ENCODE measurements at regions not wholly inside any gene's neighbourhood (a gene's known extent, or its start where the extent isn't known, plus 50 kb on each side); places are given as distances from the start of the nearest gene placed in this dataset.

- no peak overlapping the region for H3K27ac ChIP-seq (ENCODE audit: low read depth in 2 of 2, low read length in 2 of 2)
- intact Hi-C loops (cut with DNase I): no loop called here
- TF ChIP-seq CTCF (IDR thresholded peaks at IDR 0.05; ENCODE audit: borderline replicate concordance, extremely low read depth, insufficient read depth): no peak
- H3K4me3 ChIP-seq (ENCODE audit: low read length in 3 of 3): no peak overlapping the region
- no peaks in the 10 kb centered on the region for H3K27me3 ChIP-seq (ENCODE audit: control insufficient read depth, insufficient read depth, low read length)
- no peaks in the 10 kb centered on the region for H3K36me3 ChIP-seq (ENCODE audit: control insufficient read depth in 2 of 3, insufficient read depth in 3 of 3, low read length in 3 of 3)
- no peaks in the 10 kb centered on the region for H3K4me1 ChIP-seq (ENCODE audit: control insufficient read depth in 2 of 3, insufficient read depth in 2 of 3, low read depth in 1 of 3, low read length in 3 of 3)
- FAIRE-seq: no peak
- no peaks in the 10 kb centered on the region for H3K9me3 ChIP-seq (ENCODE audit: control insufficient read depth in 2 of 3, insufficient read depth in 1 of 3, low read length in 3 of 3)
- no peak for DNase-seq
- no peak overlapping the region for H3K9ac ChIP-seq (ENCODE audit: low read length in 3 of 3)
Observed at GRCh38 chr18:44564922-44565321, 115.8 kb upstream of the SETBP1 start.

- no peak overlapping the region for H3K4me3 ChIP-seq (ENCODE audit: low read length in 3 of 3)
- no peaks in the 10 kb centered on the region for H3K4me1 ChIP-seq (ENCODE audit: control insufficient read depth in 2 of 3, insufficient read depth in 2 of 3, low read depth in 1 of 3, low read length in 3 of 3)
- no peaks in the 10 kb centered on the region for H3K27me3 ChIP-seq (ENCODE audit: control insufficient read depth, insufficient read depth, low read length)
- no peak overlapping the region for H3K27ac ChIP-seq (ENCODE audit: low read depth in 2 of 2, low read length in 2 of 2)
- no peak overlapping the region for H3K9ac ChIP-seq (ENCODE audit: low read length in 3 of 3)
- no peak for TF ChIP-seq CTCF (IDR thresholded peaks at IDR 0.05; ENCODE audit: borderline replicate concordance, extremely low read depth, insufficient read depth)
- DNase-seq: no peak
- intact Hi-C loops (cut with DNase I): no loop called here
- no peaks in the 10 kb centered on the region for H3K9me3 ChIP-seq (ENCODE audit: control insufficient read depth in 2 of 3, insufficient read depth in 1 of 3, low read length in 3 of 3)
- no peak for FAIRE-seq
- no peaks in the 10 kb centered on the region for H3K36me3 ChIP-seq (ENCODE audit: control insufficient read depth in 2 of 3, insufficient read depth in 3 of 3, low read length in 3 of 3)
Observed at GRCh38 chr18:44568342-44568741, 112.3 kb upstream of the SETBP1 start.

- H3K36me3 ChIP-seq (ENCODE audit: control insufficient read depth in 2 of 3, insufficient read depth in 3 of 3, low read length in 3 of 3): no peaks in the 10 kb centered on the region
- H3K27ac ChIP-seq (ENCODE audit: low read depth in 2 of 2, low read length in 2 of 2): no peak overlapping the region
- H3K27me3 ChIP-seq (ENCODE audit: control insufficient read depth, insufficient read depth, low read length): no peaks in the 10 kb centered on the region
- intact Hi-C loops (cut with DNase I): no loop called here
- H3K9me3 ChIP-seq (ENCODE audit: control insufficient read depth in 2 of 3, insufficient read depth in 1 of 3, low read length in 3 of 3): no peaks in the 10 kb centered on the region
- no peaks in the 10 kb centered on the region for H3K4me1 ChIP-seq (ENCODE audit: control insufficient read depth in 2 of 3, insufficient read depth in 2 of 3, low read depth in 1 of 3, low read length in 3 of 3)
- TF ChIP-seq CTCF (IDR thresholded peaks at IDR 0.05; ENCODE audit: borderline replicate concordance, extremely low read depth, insufficient read depth): no peak
- DNase-seq (no peak), FAIRE-seq (no peak)
- no peak overlapping the region for H3K9ac ChIP-seq (ENCODE audit: low read length in 3 of 3)
- H3K4me3 ChIP-seq (ENCODE audit: low read length in 3 of 3): no peak overlapping the region
Observed at GRCh38 chr18:44568986-44569385, 111.7 kb upstream of the SETBP1 start.

GRCh38 chr18:44569391-44570055 is 111.2 kb upstream of the SETBP1 start:
- Histone ChIP-seq H3K9ac (ENCODE audit: low read length in 3 of 3) (no peak overlapping the region), H3K36me3 (ENCODE audit: control insufficient read depth in 2 of 3, insufficient read depth in 3 of 3, low read length in 3 of 3) (no peaks in the 10 kb centered on the region), H3K4me1 (ENCODE audit: control insufficient read depth in 2 of 3, insufficient read depth in 2 of 3, low read depth in 1 of 3, low read length in 3 of 3) (no peaks in the 10 kb centered on the region), H3K27ac (ENCODE audit: low read depth in 2 of 2, low read length in 2 of 2) (no peak overlapping the region), H3K9me3 (ENCODE audit: control insufficient read depth in 2 of 3, insufficient read depth in 1 of 3, low read length in 3 of 3) (no peaks in the 10 kb centered on the region), H3K4me3 (ENCODE audit: low read length in 3 of 3) (no peak overlapping the region), H3K27me3 (ENCODE audit: control insufficient read depth, insufficient read depth, low read length) (no peaks in the 10 kb centered on the region)
- DNase-seq: no peak
- no peak for TF ChIP-seq CTCF (IDR thresholded peaks at IDR 0.05; ENCODE audit: borderline replicate concordance, extremely low read depth, insufficient read depth)
- no peak for FAIRE-seq
- intact Hi-C loops (cut with DNase I): no loop called here

All from kidney (tissue), 13 donors.